GM18867 (cell line): ENCODE measurements at regions not wholly inside any gene's neighbourhood (a gene's known extent, or its start where the extent isn't known, plus 50 kb on each side); places are given as distances from the start of the nearest gene placed in this dataset.
"Not testable (repeated sequence)": the region's sequence is repeated elsewhere in the genome, so short reads cannot be mapped to it uniquely, and the experiment has no call there.

ENCODE experiments used
- ATAC-seq: cut with Tn5 transposase; IDR thresholded peaks from one replicate; pipeline ENCODE4 v1.9.1; 2021; ENCODE audit warnings: mild to moderate bottlenecking, moderate library complexity; ENCODE audit not compliant: unreplicated experiment

- ATAC-seq, result no peak
Observed at GRCh38 chr1:116292929-116293725, 79.9 kb upstream of the ATP1A1 start.

- ATAC-seq, result no peak
Observed at GRCh38 chr1:116297495-116298212, 75.4 kb upstream of the ATP1A1 start.

DNA sequence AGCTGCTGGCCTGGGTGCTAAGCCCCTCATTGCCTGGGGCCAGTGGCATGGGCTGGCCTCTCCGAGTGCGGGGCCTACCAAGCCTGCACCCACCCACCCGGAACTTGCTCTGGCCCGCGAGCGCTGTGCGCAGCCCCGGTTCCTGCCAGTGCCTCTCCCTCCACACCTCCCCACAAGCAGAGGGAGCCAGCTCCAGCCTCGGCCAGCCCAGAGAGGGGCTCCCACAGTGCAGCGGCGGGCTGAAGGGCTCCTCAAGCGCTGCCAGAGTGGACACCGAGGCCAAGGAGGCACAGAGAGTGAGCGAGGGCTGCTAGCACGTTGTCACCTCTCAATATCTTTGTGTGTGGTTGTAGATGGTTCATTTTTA lies 74.8 kb upstream of the ATP1A1 start:
- ATAC-seq, result not testable (repeated sequence)

DNA sequence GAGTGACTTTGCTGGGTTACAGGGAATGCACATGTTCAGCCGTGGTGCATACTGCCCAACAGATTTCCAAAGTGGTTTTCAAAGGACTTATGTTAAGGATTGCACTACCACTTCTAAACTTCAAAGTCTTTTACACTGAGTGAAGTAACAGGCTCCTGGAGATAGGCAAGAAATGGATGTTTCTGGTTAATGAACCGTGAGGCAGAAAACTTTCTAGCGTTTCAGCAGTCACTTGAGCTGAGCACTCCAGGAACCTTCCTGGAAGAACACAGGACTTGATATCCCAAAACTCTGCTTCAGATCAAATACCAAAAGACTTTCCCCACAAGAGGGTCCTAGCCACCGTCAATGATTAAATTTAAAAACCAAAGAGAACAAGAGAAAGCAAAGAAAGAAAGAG lies 74.3 kb upstream of the ATP1A1 start:
- no peak for ATAC-seq

DNA sequence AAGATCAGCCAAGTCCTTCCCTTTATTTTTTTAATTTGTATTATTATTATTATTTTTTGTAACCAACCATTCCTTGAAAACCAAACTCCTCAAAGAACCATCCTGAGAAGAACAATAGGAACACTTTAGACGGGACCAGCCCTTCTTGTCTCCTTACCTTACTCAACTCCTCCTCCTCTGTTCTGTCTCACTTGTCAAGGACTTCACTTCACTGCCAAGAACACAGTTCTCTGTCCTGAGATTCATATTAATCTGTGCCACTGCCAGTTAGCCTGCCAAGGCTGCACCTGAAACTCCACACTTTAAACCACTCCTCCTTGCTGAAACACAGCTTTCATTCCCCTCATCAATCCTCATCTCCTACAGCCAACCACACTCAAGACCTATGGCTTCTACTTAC lies 73.8 kb upstream of the ATP1A1 start:
- ATAC-seq, result no peak

DNA sequence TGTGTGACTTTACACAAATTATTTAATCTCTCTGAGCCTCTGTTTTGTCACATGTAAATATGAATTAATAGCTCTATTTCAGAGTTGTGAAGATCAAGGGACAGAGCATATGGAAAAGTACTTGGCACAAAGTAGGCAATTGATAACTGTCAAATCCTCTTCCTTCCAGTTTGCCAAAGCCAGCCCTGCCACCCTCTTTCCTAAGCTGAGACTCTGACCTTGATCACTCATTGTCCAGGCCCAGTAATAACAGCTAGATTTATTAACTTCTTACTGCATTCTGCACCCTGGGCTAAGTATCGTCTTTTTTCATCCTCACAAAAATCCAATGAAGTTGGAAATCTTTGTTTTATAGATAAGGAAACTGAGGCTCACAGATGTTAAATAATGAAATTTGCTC lies 70.8 kb upstream of the ATP1A1 start:
- ATAC-seq, result no peak

- no peak for ATAC-seq
Observed at GRCh38 chr1:116306102-116306501, 66.9 kb upstream of the ATP1A1 start.

GRCh38 chr1:116306840-116307442 lies 66.1 kb upstream of the ATP1A1 start:
- no peak for ATAC-seq

GRCh38 chr1:116308276-116308675 lies 64.8 kb upstream of the ATP1A1 start:
- ATAC-seq, result no peak

GRCh38 chr1:116309090-116309870 lies 63.8 kb upstream of the ATP1A1 start:
- no peak for ATAC-seq

DNA sequence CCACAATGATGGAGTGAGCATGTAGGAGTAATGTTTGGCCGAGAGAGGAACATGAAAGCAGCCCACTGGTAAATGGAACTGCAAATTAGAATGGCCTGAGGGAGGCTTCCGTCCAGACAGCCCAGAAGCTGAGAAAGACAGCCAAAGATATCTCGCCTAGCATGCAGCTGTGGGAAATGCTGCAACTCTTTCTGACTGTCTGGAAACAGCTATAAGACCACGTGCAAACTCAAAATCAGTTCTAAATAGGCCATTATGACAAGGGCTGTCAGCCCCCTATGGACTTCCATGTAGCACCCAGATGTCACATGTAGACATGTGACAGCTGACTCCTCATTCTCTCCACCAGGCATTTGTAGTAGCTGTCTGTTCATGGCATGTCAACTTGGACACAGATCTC lies 62.9 kb upstream of the ATP1A1 start:
- no peak for ATAC-seq

- no peak for ATAC-seq
Observed at GRCh38 chr1:116311193-116311592, 61.9 kb upstream of the ATP1A1 start.

DNA sequence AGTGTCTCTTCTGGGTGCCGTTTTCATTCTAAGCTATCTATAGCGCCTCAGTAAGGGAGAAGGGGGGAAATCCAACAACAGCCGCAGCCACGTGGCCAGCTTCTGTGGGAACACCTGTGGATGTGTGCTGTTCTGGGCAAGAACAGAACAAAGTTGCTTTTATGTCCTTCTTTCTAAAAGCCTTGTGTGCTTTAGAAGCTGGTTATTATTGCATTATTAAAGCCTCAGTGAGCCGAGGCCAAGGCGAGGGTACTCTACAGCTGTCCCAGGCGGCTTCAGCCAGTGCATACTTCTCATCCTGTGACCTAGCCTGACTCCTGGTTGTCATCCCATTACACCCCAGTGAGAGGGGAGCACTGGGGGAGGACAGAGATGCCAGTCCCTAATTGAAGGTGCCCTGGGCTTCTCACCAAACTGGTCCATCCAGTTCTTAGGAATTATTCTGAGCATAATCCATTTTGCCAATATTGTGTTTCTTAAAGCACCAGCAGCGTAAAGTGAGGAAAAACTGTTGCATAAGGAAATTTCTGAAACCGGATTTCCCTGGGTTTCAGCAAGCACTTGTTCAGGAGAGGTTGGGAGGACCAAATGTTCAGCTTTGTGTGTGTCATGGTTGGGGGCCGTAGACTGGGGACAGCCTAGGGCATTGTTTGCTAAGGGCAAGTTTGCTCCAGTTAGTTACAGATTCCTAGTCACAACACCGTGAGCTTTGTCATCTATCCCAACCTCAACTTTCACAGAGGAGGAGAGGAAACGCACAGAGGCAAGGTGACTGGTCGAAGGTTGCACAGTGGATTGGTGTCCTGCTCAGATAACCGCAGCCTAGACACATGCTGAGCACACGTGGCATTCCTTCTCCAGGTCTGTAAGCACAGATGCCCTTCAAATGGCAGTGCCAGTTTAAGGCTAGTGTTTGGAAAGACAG lies 61.0 kb upstream of the ATP1A1 start:
- ATAC-seq, result no peak

- no peak for ATAC-seq
Observed at GRCh38 chr1:116312681-116313069, 60.4 kb upstream of the ATP1A1 start.

GRCh38 chr1:116313776-116314175 lies 59.3 kb upstream of the ATP1A1 start:
- ATAC-seq, result no peak

GRCh38 chr1:116314305-116314919 lies 58.6 kb upstream of the ATP1A1 start:
- no peak for ATAC-seq

GRCh38 chr1:116316373-116316772 lies 56.7 kb upstream of the ATP1A1 start:
- ATAC-seq, result no peak

DNA sequence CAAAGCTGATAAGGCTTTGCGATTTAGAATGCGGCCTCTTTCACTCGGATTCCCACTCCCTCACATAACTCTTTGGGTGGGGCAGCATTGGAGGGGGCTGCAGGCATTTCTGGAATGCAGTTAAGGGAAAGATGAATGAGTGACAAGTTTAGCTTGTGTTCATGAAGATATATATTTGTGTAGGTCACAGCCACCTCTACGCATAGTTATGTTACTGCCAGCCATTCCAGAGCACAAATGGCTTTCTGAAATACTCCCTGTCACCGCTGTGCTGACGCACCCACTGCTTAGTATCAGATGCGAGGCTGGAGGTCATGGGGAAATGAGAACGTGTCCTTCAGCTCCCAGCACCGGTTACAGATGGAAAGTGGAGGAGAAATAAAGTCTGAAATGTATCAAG lies 54.1 kb upstream of the ATP1A1 start:
- ATAC-seq, result no peak

- ATAC-seq, result no peak
Observed at GRCh38 chr1:116320874-116321273, 52.2 kb upstream of the ATP1A1 start.

- ATAC-seq, result no peak
Observed at GRCh38 chr1:116321766-116322175, 51.3 kb upstream of the ATP1A1 start.
